IMR-90 (cell line): ENCODE measurements at regions not wholly inside any gene's neighbourhood (a gene's known extent, or its start where the extent isn't known, plus 50 kb on each side); places are given as distances from the start of the nearest gene placed in this dataset.

Experiments
- ATAC-seq: fragments of 200-7000 bp; cut with Tn5 transposase; 2 replicates; pipeline ENCODE4 v1.9.1; 2020; ENCODE audit warnings: low read depth, mild to moderate bottlenecking, moderate library complexity
- BruUV-seq: library from RNA; stranded (reverse); fragments of 400-500 nt; replicated peaks from 2 replicates; lab custom pipeline; 2021; lab: Mats Ljungman, UMichigan
- CTCF ChIA-PET: fragments of 300-600 bp; formaldehyde crosslinking; extraction: SDS; loops from one replicate; lab custom pipeline; 2021; ENCODE audit warnings: antibody characterized with exemption; lab: Yijun Ruan, JAX
- POLR2A ChIA-PET: fragments of 300-600 bp; sonication (Branson Sonifier 250); formaldehyde crosslinking; loops from one replicate; lab custom pipeline; 2022; ENCODE audit warnings: antibody characterized with exemption; ENCODE audit not compliant: unreplicated experiment; lab: Charles Lee
- DNase-seq: peaks from one replicate; pipeline ENCODE4 v3.0.0; 2013
- H2AFZ ChIP-seq: replicated peaks from 2 replicates; pipeline ENCODE3; 2013; ENCODE audit warnings: low read length, mild to moderate bottlenecking; ENCODE audit not compliant: poor library complexity
- H2AK5ac ChIP-seq: 2 replicates; pipeline ENCODE4 v1.6.1; 2013; ENCODE audit warnings: low read depth, low read length, inconsistent platforms
- H2AK9ac ChIP-seq: replicated peaks from 2 replicates; pipeline ENCODE3; 2013; ENCODE audit warnings: mild to moderate bottlenecking, low read depth, low read length, moderate library complexity; ENCODE audit not compliant: poor library complexity
- H2BK120ac ChIP-seq: 2 replicates; pipeline ENCODE4 v1.6.1; 2013; ENCODE audit warnings: low read depth, low read length, inconsistent platforms
- H2BK15ac ChIP-seq: 3 replicates; pipeline ENCODE4 v1.6.1; 2013; ENCODE audit warnings: low read depth, low read length, inconsistent platforms
- H2BK20ac ChIP-seq: 2 replicates; pipeline ENCODE4 v1.6.1; 2013; ENCODE audit warnings: low read depth, mild to moderate bottlenecking, inconsistent platforms, low read length, moderate library complexity
- H2BK5ac ChIP-seq: 2 replicates; pipeline ENCODE4 v1.6.1; 2013; ENCODE audit warnings: mild to moderate bottlenecking, low read depth, low read length, inconsistent platforms; ENCODE audit not compliant: poor library complexity, severe bottlenecking
- H3K14ac ChIP-seq: replicated peaks from 2 replicates; pipeline ENCODE4 v1.6.1; 2013; ENCODE audit warnings: low read depth, low read length, inconsistent platforms
- H3K18ac ChIP-seq: 2 replicates; pipeline ENCODE4 v1.6.1; 2013; ENCODE audit warnings: low read depth, low read length, control low read depth
- H3K23ac ChIP-seq: 2 replicates; pipeline ENCODE4 v1.6.1; 2013; ENCODE audit warnings: low read depth, low read length, inconsistent platforms
- H3K27ac ChIP-seq: 2 replicates; pipeline ENCODE4 v1.5.1; 2013; ENCODE audit warnings: mild to moderate bottlenecking, control low read depth, low read length; ENCODE audit not compliant: insufficient read depth
- H3K27me3 ChIP-seq: 2 replicates; pipeline ENCODE4 v1.6.1; 2013; ENCODE audit warnings: low read length; ENCODE audit not compliant: control insufficient read depth, insufficient read depth
- H3K36me3 ChIP-seq: 2 replicates; pipeline ENCODE4 v1.6.1; 2013; ENCODE audit warnings: low read length, mixed read lengths; ENCODE audit not compliant: control insufficient read depth, insufficient read depth
- H3K4ac ChIP-seq: 2 replicates; pipeline ENCODE4 v1.6.1; 2013; ENCODE audit warnings: low read depth, low read length, inconsistent platforms
- H3K4me1 ChIP-seq: 2 replicates; pipeline ENCODE4 v1.6.1; 2013; ENCODE audit warnings: low read length, mixed read lengths; ENCODE audit not compliant: control insufficient read depth, insufficient read depth
- H3K4me2 ChIP-seq: 2 replicates; pipeline ENCODE4 v1.6.1; 2013; ENCODE audit warnings: low read depth, mild to moderate bottlenecking, control low read depth, low read length, moderate library complexity
- H3K4me3 ChIP-seq: 2 replicates; pipeline ENCODE4 v1.5.1; 2013; ENCODE audit warnings: low read depth, mild to moderate bottlenecking, control low read depth, low read length, moderate library complexity; ENCODE audit not compliant: insufficient read depth
- H3K56ac ChIP-seq: 2 replicates; pipeline ENCODE4 v1.6.1; 2013; ENCODE audit warnings: low read length, inconsistent platforms; ENCODE audit not compliant: insufficient read depth; ENCODE audit errors: extremely low read depth
- H3K79me1 ChIP-seq, 2 experiments: 2 replicates each; pipeline ENCODE4 v1.6.1; 2013; ENCODE audit warnings: low read length in 2 of 2, inconsistent platforms in 1 of 2, low read depth in 1 of 2
- H3K9ac ChIP-seq: 2 replicates; pipeline ENCODE4 v1.6.1; 2013; ENCODE audit warnings: low read depth, low read length, control low read depth
- H3K9me1 ChIP-seq: 2 replicates; pipeline ENCODE4 v1.6.1; 2013; ENCODE audit warnings: low read length, inconsistent platforms; ENCODE audit not compliant: insufficient read depth
- H3K9me3 ChIP-seq: 2 replicates; pipeline ENCODE4 v1.6.1; 2013; ENCODE audit warnings: low read length; ENCODE audit not compliant: control insufficient read depth, insufficient read depth
- H4K20me1 ChIP-seq: 2 replicates; pipeline ENCODE4 v1.6.1; 2013; ENCODE audit warnings: low read length, inconsistent platforms; ENCODE audit not compliant: insufficient read depth
- H4K5ac ChIP-seq: 2 replicates; pipeline ENCODE4 v1.6.1; 2013; ENCODE audit warnings: mild to moderate bottlenecking, low read depth, low read length, control low read depth
- H4K8ac ChIP-seq, 2 experiments: 2 replicates each; pipeline ENCODE4 v1.6.1; 2013; ENCODE audit warnings: low read depth in 2 of 2, low read length in 2 of 2, control low read depth in 1 of 2, inconsistent platforms in 1 of 2
- H4K91ac ChIP-seq: 2 replicates; pipeline ENCODE4 v1.6.1; 2013; ENCODE audit warnings: low read depth, low read length, inconsistent platforms; ENCODE audit not compliant: insufficient read depth
- CHD1 ChIP-seq: IDR thresholded peaks from 2 replicates; pipeline ENCODE4 v1.6.1; 2012; ENCODE audit warnings: low read depth, low read length, improper control_type of control experiment
- FOS ChIP-seq: fragments of 150-350 bp; IDR thresholded peaks from 2 replicates; pipeline ENCODE4 v1.6.1; 2016; ENCODE audit warnings: low read depth, low read length
- MAFK ChIP-seq: IDR thresholded peaks from 2 replicates; pipeline ENCODE4 v1.6.1; 2012; ENCODE audit warnings: low read depth, low read length, improper control_type of control experiment
- POLR2A ChIP-seq: IDR thresholded peaks from 2 replicates; pipeline ENCODE4 v1.6.1; 2012; ENCODE audit warnings: mild to moderate bottlenecking, low read depth, low read length
- WGBS, 2 experiments: methylation state at CpG; one replicate each; pipeline versions ENCODE4 v1.1.5 to v1.1.7; 2013; ENCODE audit warnings: missing lambda C conversion rate in 2 of 2; ENCODE audit not compliant: insufficient read length in 1 of 2; ENCODE audit errors: extremely low coverage in 2 of 2; 5-methylcytosine and 5-hydroxymethylcytosine counted together
- dilution Hi-C: fragments of 300-500 bp; cut with HindIII; formaldehyde crosslinking; loops from one replicate; pipeline ENCODE4 v1.14.3; 2018; ENCODE audit warnings: low sequenced_read_pairs; ENCODE audit not compliant: unreplicated experiment
- in situ Hi-C: fragments of 300-500 bp; cut with MboI; formaldehyde crosslinking; loops from 3 replicates; pipeline ENCODE4 v1.14.3; 2019; ENCODE audit warnings: low sequenced_read_pairs, inconsistent platforms, mixed read lengths
- intact Hi-C: fragments of 100-400 bp; cut with micrococcal nuclease; formaldehyde crosslinking; loops from 2 replicates; pipeline ENCODE4 v1.10.0; 2022
- TF ChIP-seq, protein P1 (sequence below): fragments of 150-350 bp; IDR thresholded peaks from 2 replicates; pipeline ENCODE4 v1.6.1; 2017; ENCODE audit warnings: mild to moderate bottlenecking, antibody characterized with exemption, low read length, low read depth

DNA sequence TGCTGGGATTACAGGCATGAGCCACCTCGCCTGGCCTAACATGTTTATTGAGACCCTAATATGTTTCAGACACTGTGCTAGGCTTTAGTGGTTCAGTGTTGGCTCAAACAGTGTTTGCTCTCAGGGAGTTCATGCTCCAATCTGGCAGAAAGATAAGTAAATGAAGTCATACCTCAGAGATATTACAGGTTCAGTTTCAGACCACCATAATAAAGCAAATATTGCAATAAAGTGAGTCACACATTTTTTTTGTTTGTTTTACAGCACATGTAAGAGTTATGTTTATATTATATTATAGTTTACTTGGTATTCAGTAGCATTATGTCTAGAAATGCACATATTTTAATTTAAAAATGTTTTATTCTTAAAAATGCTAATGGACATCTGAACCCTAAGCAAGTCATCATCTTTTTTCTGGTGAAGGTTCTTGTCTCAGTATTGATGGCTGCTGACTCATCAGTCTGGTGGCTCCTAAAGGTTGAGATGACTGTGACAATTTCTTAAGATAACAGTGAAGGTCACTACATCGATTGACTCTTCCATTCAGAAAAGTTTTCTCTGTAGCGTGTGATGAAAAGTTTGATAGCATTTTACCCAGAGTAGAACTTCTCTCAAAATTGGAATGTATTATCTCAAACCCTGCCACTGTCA lies 243.0 kb upstream of the ANO5 start:
- H2AFZ ChIP-seq: no peak overlapping the region
- no peak overlapping the region for H4K91ac ChIP-seq
- no peak overlapping the region for H3K23ac ChIP-seq
- no peak overlapping the region for H2BK120ac ChIP-seq
- BruUV-seq: no TSS peak
- dilution Hi-C loops: no loop called here
- no peaks in the 10 kb centered on the region for H3K4me1 ChIP-seq
- no peaks in the 10 kb centered on the region for H3K27me3 ChIP-seq
- no peak overlapping the region for H3K18ac ChIP-seq
- DNase-seq (no peak), ATAC-seq (no peak)
- no peak overlapping the region for H3K14ac ChIP-seq
- no peak overlapping the region for H3K4ac ChIP-seq
- H4K8ac ChIP-seq: no peak overlapping the region
- no peaks in the 10 kb centered on the region for H4K20me1 ChIP-seq
- H3K79me1 ChIP-seq: no peaks in the 10 kb centered on the region
- TF ChIP-seq POLR2A (no peak), FOS (no peak), CHD1 (no peak), MAFK (0 out of 2 replicates have a peak, but pooled peaks have one; percentile 6)
- TF ChIP-seq, protein P1, sequence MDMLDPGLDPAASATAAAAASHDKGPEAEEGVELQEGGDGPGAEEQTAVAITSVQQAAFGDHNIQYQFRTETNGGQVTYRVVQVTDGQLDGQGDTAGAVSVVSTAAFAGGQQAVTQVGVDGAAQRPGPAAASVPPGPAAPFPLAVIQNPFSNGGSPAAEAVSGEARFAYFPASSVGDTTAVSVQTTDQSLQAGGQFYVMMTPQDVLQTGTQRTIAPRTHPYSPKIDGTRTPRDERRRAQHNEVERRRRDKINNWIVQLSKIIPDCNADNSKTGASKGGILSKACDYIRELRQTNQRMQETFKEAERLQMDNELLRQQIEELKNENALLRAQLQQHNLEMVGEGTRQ: no peak
- no peak overlapping the region for H2BK20ac ChIP-seq
- H3K9me1 ChIP-seq: no peaks in the 10 kb centered on the region
- H3K56ac ChIP-seq: no peak overlapping the region
- no peak overlapping the region for H2AK9ac ChIP-seq
- H3K36me3 ChIP-seq: no peaks in the 10 kb centered on the region
- peaks cover 18% of the 10 kb centered on the region for H3K9me3 ChIP-seq
- H2BK5ac ChIP-seq: no peak overlapping the region
- no peak overlapping the region for H2AK5ac ChIP-seq
- ChIA-PET POLR2A (no interaction called here), CTCF (no interaction called here)
- in situ Hi-C loops: no loop called here
- no peak overlapping the region for H2BK15ac ChIP-seq
- H3K4me2 ChIP-seq: no peak overlapping the region
- no peak overlapping the region for H3K9ac ChIP-seq
- intact Hi-C loops: no loop called here
- no peak overlapping the region for H3K4me3 ChIP-seq
- no peak overlapping the region for H4K5ac ChIP-seq
- no peak overlapping the region for H3K27ac ChIP-seq
- WGBS, 2 experiments: no CpG with 5 or more reads among the region's 3 CpGs
